ENCODE measurements at regions not wholly inside any gene's neighbourhood (a gene's known extent, or its start where the extent isn't known, plus 50 kb on each side); places are given as distances from the start of the nearest gene placed in this dataset.

DNA sequence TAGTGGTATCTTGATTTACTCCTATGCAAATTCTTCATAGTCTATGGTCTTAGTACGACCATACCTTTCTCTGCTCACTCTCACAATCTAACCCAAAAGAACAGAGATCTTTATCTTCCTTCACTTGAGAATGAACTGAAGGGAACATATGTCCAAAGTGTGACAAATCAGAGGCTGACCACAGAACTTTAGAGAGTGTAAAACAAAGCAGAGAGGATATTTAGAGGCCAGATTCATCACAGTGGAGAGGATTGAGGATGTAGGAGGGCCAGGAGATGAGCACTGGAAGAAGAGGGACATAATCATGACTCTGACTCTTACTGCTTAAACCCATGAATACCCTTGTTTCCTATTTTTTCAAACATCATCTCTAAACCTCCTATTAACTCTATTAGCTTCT, 935.3 kb upstream of the PHF14 start:
- H3K9me3 Mint-ChIP-seq, result no peaks in the 10 kb centered on the region
- no peaks in the 10 kb centered on the region for H3K36me3 Mint-ChIP-seq (ENCODE audit: low read depth)
- no peak overlapping the region for H3K4me3 Mint-ChIP-seq
- no peak overlapping the region for H3K27ac Mint-ChIP-seq
- H3K27me3 Mint-ChIP-seq (ENCODE audit: low read depth), result no peaks in the 10 kb centered on the region
- H3K4me1 Mint-ChIP-seq, result no peaks in the 10 kb centered on the region
- TF ChIP-seq CTCF (IDR thresholded peaks at IDR 0.05; ENCODE audit: unreplicated experiment in 3 of 3), result no peak

DNA sequence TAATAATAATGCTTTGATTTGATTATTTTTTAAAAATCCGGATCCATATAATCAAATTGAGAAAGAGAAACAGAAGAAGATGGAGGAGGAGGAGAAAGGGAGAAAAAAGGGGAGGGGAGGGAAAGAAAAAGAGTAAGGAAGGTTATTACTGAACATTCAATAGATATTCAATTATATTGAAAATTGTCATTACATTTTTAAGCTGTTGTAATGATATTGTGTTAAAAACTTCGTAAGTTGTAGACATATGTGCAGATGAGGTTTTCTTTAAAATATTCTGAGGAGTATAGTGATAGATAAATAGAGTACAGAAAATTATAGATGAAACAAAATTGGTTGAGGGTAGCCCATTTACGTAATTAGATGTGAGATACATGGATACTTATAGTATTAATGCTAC, 933.0 kb upstream of the PHF14 start:
- no peak for TF ChIP-seq CTCF (IDR thresholded peaks at IDR 0.05; ENCODE audit: unreplicated experiment in 3 of 3)
- Mint-ChIP-seq H3K27me3 (ENCODE audit: low read depth) (no peaks in the 10 kb centered on the region), H3K27ac (no peak overlapping the region), H3K9me3 (no peaks in the 10 kb centered on the region), H3K36me3 (ENCODE audit: low read depth) (no peaks in the 10 kb centered on the region), H3K4me3 (no peak overlapping the region), H3K4me1 (no peaks in the 10 kb centered on the region)

DNA sequence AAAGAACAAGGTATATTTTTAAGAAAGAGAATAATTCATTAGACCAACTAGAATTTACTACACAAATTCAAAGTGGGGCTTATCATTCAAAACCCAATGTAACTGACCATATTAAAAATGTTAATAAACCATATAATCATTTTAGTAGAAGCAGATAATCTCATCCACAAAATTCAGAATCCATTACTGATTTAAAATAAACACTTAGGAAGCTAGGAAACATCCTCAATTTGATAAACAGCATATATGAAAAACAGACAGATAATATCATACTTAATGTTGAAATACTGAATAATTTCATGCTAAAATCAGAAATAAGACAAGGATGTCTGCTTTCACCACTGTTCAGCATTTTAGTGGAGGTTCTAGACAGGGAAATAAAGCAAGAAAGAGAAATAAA, 902.8 kb upstream of the PHF14 start:
- H3K4me3 Mint-ChIP-seq, result no peak overlapping the region
- no peaks in the 10 kb centered on the region for H3K27me3 Mint-ChIP-seq (ENCODE audit: low read depth)
- no peaks in the 10 kb centered on the region for H3K36me3 Mint-ChIP-seq (ENCODE audit: low read depth)
- no peaks in the 10 kb centered on the region for H3K9me3 Mint-ChIP-seq
- no peak overlapping the region for H3K27ac Mint-ChIP-seq
- no peaks in the 10 kb centered on the region for H3K4me1 Mint-ChIP-seq
- no peak for TF ChIP-seq CTCF (IDR thresholded peaks at IDR 0.05; ENCODE audit: unreplicated experiment in 3 of 3)

- H3K9me3 Mint-ChIP-seq, result no peaks in the 10 kb centered on the region
- H3K27ac Mint-ChIP-seq, result no peak overlapping the region
- no peak for TF ChIP-seq CTCF (IDR thresholded peaks at IDR 0.05; ENCODE audit: unreplicated experiment in 3 of 3)
- no peaks in the 10 kb centered on the region for H3K27me3 Mint-ChIP-seq (ENCODE audit: low read depth)
- H3K36me3 Mint-ChIP-seq (ENCODE audit: low read depth), result no peaks in the 10 kb centered on the region
- H3K4me1 Mint-ChIP-seq, result no peaks in the 10 kb centered on the region
- no peak overlapping the region for H3K4me3 Mint-ChIP-seq
These were observed 897.8 kb upstream of the PHF14 start for GRCh38 chr7:10075866-10076265.

DNA sequence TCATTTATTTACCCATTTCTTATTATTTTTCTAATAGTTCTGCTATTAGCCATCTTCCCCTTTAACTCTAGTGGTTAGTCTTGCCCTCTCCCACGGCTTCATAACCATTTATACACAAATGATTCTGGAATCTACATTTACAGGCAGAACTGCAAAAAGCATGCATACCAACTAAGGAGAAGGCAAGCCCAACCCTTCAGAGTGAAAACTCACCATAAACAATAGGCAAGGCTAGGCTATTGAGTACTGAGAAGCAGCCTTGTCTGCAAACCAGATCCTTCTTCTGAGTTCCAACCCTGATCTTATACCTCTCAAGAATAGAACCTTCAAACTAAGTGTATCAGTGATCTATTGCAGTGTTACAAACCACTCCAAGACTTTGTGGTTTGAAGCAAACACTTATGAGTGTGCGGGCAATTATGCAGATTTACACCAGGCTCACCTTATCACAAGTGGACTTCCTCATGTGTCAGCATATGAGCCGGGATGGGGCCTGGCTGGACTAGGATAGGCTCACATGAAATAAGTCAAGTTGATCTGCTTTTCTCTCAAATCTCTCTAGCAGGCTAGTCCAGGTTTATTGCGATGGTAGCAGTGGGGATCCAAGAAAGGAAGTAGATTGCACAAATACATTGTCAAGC, 896.9 kb upstream of the PHF14 start:
- Mint-ChIP-seq H3K9me3 (no peaks in the 10 kb centered on the region), H3K27me3 (ENCODE audit: low read depth) (no peaks in the 10 kb centered on the region), H3K27ac (no peak overlapping the region), H3K4me3 (no peak overlapping the region), H3K36me3 (ENCODE audit: low read depth) (no peaks in the 10 kb centered on the region), H3K4me1 (no peaks in the 10 kb centered on the region)
- no peak for TF ChIP-seq CTCF (IDR thresholded peaks at IDR 0.05; ENCODE audit: unreplicated experiment in 3 of 3)

DNA sequence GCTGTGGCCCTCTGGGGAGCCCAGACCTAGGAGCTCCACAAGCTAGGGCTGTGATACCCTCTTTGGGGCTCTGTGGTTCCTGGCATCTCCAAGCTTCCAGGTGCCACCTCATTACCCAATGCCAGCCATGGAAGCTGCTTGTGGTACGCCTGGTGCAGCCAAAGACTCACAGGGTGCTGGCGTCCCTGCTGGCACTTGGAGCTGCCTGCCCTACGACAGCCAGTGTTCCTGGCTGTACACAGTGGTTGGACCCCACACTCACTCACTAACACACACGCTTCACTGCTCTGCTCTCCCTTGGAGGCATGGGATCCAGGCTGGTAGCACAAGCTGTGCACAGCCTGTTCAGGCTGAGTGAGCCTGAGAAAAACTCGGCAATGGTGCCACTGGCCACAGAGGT, 894.1 kb upstream of the PHF14 start:
- Mint-ChIP-seq H3K4me3 (no peak overlapping the region), H3K27me3 (ENCODE audit: low read depth) (no peaks in the 10 kb centered on the region), H3K27ac (no peak overlapping the region), H3K9me3 (no peaks in the 10 kb centered on the region), H3K4me1 (peaks cover 5% of the 10 kb centered on the region), H3K36me3 (ENCODE audit: low read depth) (no peaks in the 10 kb centered on the region)
- TF ChIP-seq CTCF (IDR thresholded peaks at IDR 0.05; ENCODE audit: unreplicated experiment in 3 of 3), result no peak
